Activated naive CD4-positive, alpha-beta T cell treated with anti-CD3 and anti-CD28 coated beads, Interleukin-2, amount 50 U/mL, for 24 hours (primary cell): ENCODE measurements at regions not wholly inside any gene's neighbourhood (a gene's known extent, or its start where the extent isn't known, plus 50 kb on each side); places are given as distances from the start of the nearest gene placed in this dataset.

Source experiments
- H3K27ac Mint-ChIP-seq: one replicate; pipeline ENCODE4 v1.8.0; 2021; ENCODE audit warnings: mild to moderate bottlenecking, mixed read lengths
- H3K27me3 Mint-ChIP-seq: one replicate; pipeline ENCODE4 v1.8.0; 2021; ENCODE audit warnings: mixed read lengths
- H3K36me3 Mint-ChIP-seq: one replicate; pipeline ENCODE4 v1.8.0; 2021; ENCODE audit warnings: mixed read lengths
- H3K4me1 Mint-ChIP-seq: one replicate; pipeline ENCODE4 v1.8.0; 2021; ENCODE audit warnings: mixed read lengths
- H3K4me3 Mint-ChIP-seq: one replicate; pipeline ENCODE4 v1.8.0; 2021; ENCODE audit warnings: mild to moderate bottlenecking, mixed read lengths
- H3K9me3 Mint-ChIP-seq: one replicate; pipeline ENCODE4 v1.8.0; 2021; ENCODE audit warnings: mixed read lengths

- Mint-ChIP-seq H3K27me3 (no peaks in the 10 kb centered on the region), H3K36me3 (no peaks in the 10 kb centered on the region), H3K27ac (no peak overlapping the region), H3K4me3 (no peak overlapping the region), H3K9me3 (no peaks in the 10 kb centered on the region), H3K4me1 (peaks cover 17% of the 10 kb centered on the region)
These were observed 65.5 kb upstream of the FHL2 start for GRCh38 chr2:105464325-105464724.

- Mint-ChIP-seq H3K9me3 (no peaks in the 10 kb centered on the region), H3K4me3 (no peak overlapping the region), H3K27me3 (no peaks in the 10 kb centered on the region)
These were observed 61.3 kb upstream of the FHL2 start for GRCh38 chr2:105460048-105460732.

GRCh38 chr2:105458076-105458475 is 59.2 kb upstream of the FHL2 start:
- Mint-ChIP-seq H3K36me3 (no peaks in the 10 kb centered on the region), H3K9me3 (no peaks in the 10 kb centered on the region), H3K4me3 (no peak overlapping the region), H3K27me3 (no peaks in the 10 kb centered on the region), H3K27ac (no peak overlapping the region), H3K4me1 (no peaks in the 10 kb centered on the region)

More at GRCh38 chr2:105460048-105460732, 61.3 kb upstream of the FHL2 start:
- Mint-ChIP-seq H3K36me3 (no peaks in the 10 kb centered on the region), H3K4me1 (no peaks in the 10 kb centered on the region), H3K27ac (no peak overlapping the region)

GRCh38 chr2:105455488-105456003 is 56.7 kb upstream of the FHL2 start:
- H3K36me3 Mint-ChIP-seq: no peaks in the 10 kb centered on the region
- no peaks in the 10 kb centered on the region for H3K9me3 Mint-ChIP-seq
- H3K27me3 Mint-ChIP-seq: peaks cover 3% of the 10 kb centered on the region
- H3K27ac Mint-ChIP-seq: no peak overlapping the region
- H3K4me3 Mint-ChIP-seq: no peak overlapping the region
- H3K4me1 Mint-ChIP-seq: no peaks in the 10 kb centered on the region

- Mint-ChIP-seq H3K4me3 (no peak overlapping the region), H3K27ac (no peak overlapping the region), H3K27me3 (peaks cover 3% of the 10 kb centered on the region), H3K36me3 (no peaks in the 10 kb centered on the region), H3K9me3 (no peaks in the 10 kb centered on the region), H3K4me1 (no peaks in the 10 kb centered on the region)
These were observed 56.1 kb upstream of the FHL2 start for GRCh38 chr2:105454801-105455485.

- Mint-ChIP-seq H3K27ac (no peak overlapping the region), H3K4me1 (no peaks in the 10 kb centered on the region), H3K27me3 (peaks cover 8% of the 10 kb centered on the region), H3K4me3 (no peak overlapping the region), H3K36me3 (no peaks in the 10 kb centered on the region), H3K9me3 (no peaks in the 10 kb centered on the region)
These were observed 52.8 kb upstream of the FHL2 start for GRCh38 chr2:105451571-105452166.

- Mint-ChIP-seq H3K4me1 (no peaks in the 10 kb centered on the region), H3K36me3 (no peaks in the 10 kb centered on the region), H3K27me3 (peaks cover 8% of the 10 kb centered on the region), H3K4me3 (no peak overlapping the region), H3K27ac (no peak overlapping the region), H3K9me3 (no peaks in the 10 kb centered on the region)
These were observed 51.6 kb upstream of the FHL2 start for GRCh38 chr2:105450471-105450870.

GRCh38 chr2:105449076-105449475 is 50.2 kb upstream of the FHL2 start:
- no peak overlapping the region for H3K27ac Mint-ChIP-seq
- no peaks in the 10 kb centered on the region for H3K4me1 Mint-ChIP-seq
- H3K9me3 Mint-ChIP-seq: no peaks in the 10 kb centered on the region
- peaks cover 8% of the 10 kb centered on the region for H3K27me3 Mint-ChIP-seq
- H3K36me3 Mint-ChIP-seq: no peaks in the 10 kb centered on the region
- no peak overlapping the region for H3K4me3 Mint-ChIP-seq
